HepG2 (cell line): ENCODE measurements at regions not wholly inside any gene's neighbourhood (a gene's known extent, or its start where the extent isn't known, plus 50 kb on each side); places are given as distances from the start of the nearest gene placed in this dataset.

Source experiments
- ATAC-seq: fragments of 200-7000 bp; cut with Tn5 transposase; 3 replicates; pipeline ENCODE4 v1.9.1; 2020; ENCODE audit warnings: mild to moderate bottlenecking, moderate library complexity
- BruUV-seq: library from RNA; stranded (reverse); fragments of 400-500 nt; replicated peaks from 2 replicates; lab custom pipeline; 2021; lab: Mats Ljungman, UMichigan
- CTCF ChIA-PET: fragments of 300-600 bp; formaldehyde crosslinking; extraction: SDS; loops from one replicate; lab custom pipeline; 2021; ENCODE audit warnings: low total read pairs, inconsistent platforms, low intra/inter-chr PET ratio; lab: Yijun Ruan, JAX
- POLR2A ChIA-PET: fragments of 350-600 bp; sonication (Branson Sonifier 250); formaldehyde crosslinking; loops from one replicate; lab custom pipeline; 2020; ENCODE audit warnings: antibody characterized with exemption, inconsistent platforms; lab: Yijun Ruan, JAX
- DNase-seq: peaks from one replicate; pipeline ENCODE4 v3.0.0-alpha.2; 2015; ENCODE audit warnings: low spot score
- FAIRE-seq: peaks from 3 replicates; lab custom pipeline; 2011; peaks lifted over from hg19 to GRCh38; lab: Jason Lieb, UNC
- H2AFZ ChIP-seq: one replicate; pipeline ENCODE4 v1.6.1; 2011; ENCODE audit warnings: low read length, inconsistent platforms
- H3K27ac ChIP-seq: fragments of 300-600 bp; 3 replicates; pipeline ENCODE4 v1.8.0; 2011; ENCODE audit warnings: mixed run types, mild to moderate bottlenecking, mixed read lengths, low read length, inconsistent platforms; ENCODE audit not compliant: insufficient read depth; ENCODE audit errors: extremely low read length
- H3K27me3 ChIP-seq, 2 experiments: fragments of 200-600 bp in 1 of 2; 2 replicates in 1 of 2; 3 replicates in 1 of 2; pipeline versions ENCODE4 v1.6.0 to v1.8.0; 2011; ENCODE audit warnings: low read length in 2 of 2, mild to moderate bottlenecking in 2 of 2, moderate library complexity in 2 of 2, inconsistent platforms in 1 of 2; ENCODE audit not compliant: insufficient read depth in 2 of 2, control insufficient read depth in 1 of 2
- H3K36me3 ChIP-seq, 2 experiments: fragments of 200-600 bp in 1 of 2; replicated peaks in 1 of 2; 2 replicates in 1 of 2; 3 replicates in 1 of 2; pipeline versions ENCODE4 v1.5.1 to v1.8.0; 2011; ENCODE audit warnings: low read length in 2 of 2, inconsistent platforms in 1 of 2; ENCODE audit not compliant: insufficient read depth in 2 of 2, control insufficient read depth in 1 of 2
- H3K4me1 ChIP-seq: 2 replicates; pipeline ENCODE4 v1.5.1; 2012; ENCODE audit warnings: low read length, inconsistent platforms; ENCODE audit not compliant: insufficient read depth
- H3K4me2 ChIP-seq: 2 replicates; pipeline ENCODE4 v1.6.0; 2011; ENCODE audit warnings: low read depth, low read length, inconsistent platforms
- H3K4me3 ChIP-seq, 3 experiments: fragments of 200-600 bp in 1 of 3; sonication (generic), shearing (Covaris generic) in 1 of 3; replicated peaks in 1 of 3; 2 replicates each; pipeline ENCODE4 v1.5.1; 2011 to 2016; ENCODE audit warnings: low read length in 3 of 3, inconsistent platforms in 2 of 3, low read depth in 2 of 3, mild to moderate bottlenecking in 2 of 3, control low read depth in 1 of 3, mixed read lengths in 1 of 3; ENCODE audit not compliant: insufficient read depth in 1 of 3
- H3K79me2 ChIP-seq: one replicate; pipeline ENCODE4 v1.6.1; 2011; ENCODE audit warnings: low read length, inconsistent platforms; ENCODE audit not compliant: insufficient read depth
- H3K9ac ChIP-seq: 2 replicates; pipeline ENCODE4 v1.6.0; 2011; ENCODE audit warnings: mild to moderate bottlenecking, low read depth, low read length, inconsistent platforms; ENCODE audit not compliant: insufficient read depth
- H3K9me3 ChIP-seq: 2 replicates; pipeline ENCODE4 v1.5.1; 2012; ENCODE audit warnings: mild to moderate bottlenecking, low read length
- H4K20me1 ChIP-seq: 2 replicates; pipeline ENCODE4 v1.6.0; 2011; ENCODE audit warnings: inconsistent platforms, mild to moderate bottlenecking, low read length, moderate library complexity; ENCODE audit not compliant: insufficient read depth
- CTCF ChIP-seq: sonication (generic); formaldehyde crosslinking; IDR thresholded peaks from 2 replicates; pipeline ENCODE4 v1.5.0; 2020; ENCODE audit warnings: mild to moderate bottlenecking, missing genetic modification reagents, moderate library complexity
- SMAD3 ChIP-seq: sonication (generic); formaldehyde crosslinking; IDR thresholded peaks from 2 replicates; pipeline ENCODE4 v1.4.0; 2020; ENCODE audit warnings: missing genetic modification reagents
- STAG1 ChIP-seq: sonication (generic); formaldehyde crosslinking; IDR thresholded peaks from 2 replicates; pipeline ENCODE4 v1.4.0; 2020; ENCODE audit warnings: missing genetic modification reagents
- ZNF781 ChIP-seq: sonication (generic); formaldehyde crosslinking; IDR thresholded peaks from 2 replicates; pipeline ENCODE4 v1.5.1; 2020; ENCODE audit warnings: borderline replicate concordance, mild to moderate bottlenecking, missing genetic modification reagents; ENCODE audit errors: not compliant biosample characterization
- in situ Hi-C: cut with HindIII; loops from 2 replicates; pipeline ENCODE4 v1.10.0; 2017; ENCODE audit warnings: low pct_unique_long_range_greater_than_20kb; ENCODE audit not compliant: extremely low pct_ligation_motif_present
- intact Hi-C: fragments of 100-400 bp; cut with micrococcal nuclease; formaldehyde crosslinking; loops from one replicate; pipeline ENCODE4 v1.10.0; 2022; ENCODE audit not compliant: unreplicated experiment
- TF ChIP-seq, protein P1 (sequence below): IDR thresholded peaks from 2 replicates; pipeline ENCODE4 v1.6.1; 2012; ENCODE audit warnings: low read depth, low read length, improper control_type of control experiment

DNA sequence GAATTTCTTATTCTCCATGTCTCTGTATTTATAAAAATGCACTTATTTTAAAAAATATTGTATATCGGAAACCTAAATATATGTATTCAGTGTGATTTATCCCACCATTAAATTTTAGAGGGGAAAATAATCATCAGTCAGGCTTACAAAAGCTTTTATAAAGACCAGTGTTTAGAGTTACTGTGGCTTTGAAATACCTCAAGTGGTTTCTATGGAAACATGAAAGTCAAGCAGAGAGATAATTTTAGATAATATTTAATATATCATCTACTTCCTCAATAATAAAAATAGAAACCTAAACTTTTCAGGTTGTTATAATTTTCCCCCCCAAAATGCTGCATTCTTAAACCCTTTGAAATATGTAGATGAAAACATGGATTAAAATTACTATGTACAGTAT, 332.9 kb upstream of the PITX2 start (continued):
- no peak for TF ChIP-seq ZNF781 (CRISPR knock-in tag)
- TF ChIP-seq, protein P1, sequence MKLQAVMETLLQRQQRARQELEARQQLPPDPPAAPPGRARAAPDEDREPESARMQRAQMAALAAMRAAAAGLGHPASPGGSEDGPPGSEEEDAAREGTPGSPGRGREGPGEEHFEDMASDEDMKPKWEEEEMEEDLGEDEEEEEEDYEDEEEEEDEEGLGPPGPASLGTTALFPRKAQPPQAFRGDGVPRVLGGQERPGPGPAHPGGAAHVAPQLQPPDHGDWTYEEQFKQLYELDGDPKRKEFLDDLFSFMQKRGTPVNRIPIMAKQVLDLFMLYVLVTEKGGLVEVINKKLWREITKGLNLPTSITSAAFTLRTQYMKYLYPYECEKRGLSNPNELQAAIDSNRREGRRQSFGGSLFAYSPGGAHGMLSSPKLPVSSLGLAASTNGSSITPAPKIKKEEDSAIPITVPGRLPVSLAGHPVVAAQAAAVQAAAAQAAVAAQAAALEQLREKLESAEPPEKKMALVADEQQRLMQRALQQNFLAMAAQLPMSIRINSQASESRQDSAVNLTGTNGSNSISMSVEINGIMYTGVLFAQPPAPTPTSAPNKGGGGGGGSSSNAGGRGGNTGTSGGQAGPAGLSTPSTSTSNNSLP, result no peak

DNA sequence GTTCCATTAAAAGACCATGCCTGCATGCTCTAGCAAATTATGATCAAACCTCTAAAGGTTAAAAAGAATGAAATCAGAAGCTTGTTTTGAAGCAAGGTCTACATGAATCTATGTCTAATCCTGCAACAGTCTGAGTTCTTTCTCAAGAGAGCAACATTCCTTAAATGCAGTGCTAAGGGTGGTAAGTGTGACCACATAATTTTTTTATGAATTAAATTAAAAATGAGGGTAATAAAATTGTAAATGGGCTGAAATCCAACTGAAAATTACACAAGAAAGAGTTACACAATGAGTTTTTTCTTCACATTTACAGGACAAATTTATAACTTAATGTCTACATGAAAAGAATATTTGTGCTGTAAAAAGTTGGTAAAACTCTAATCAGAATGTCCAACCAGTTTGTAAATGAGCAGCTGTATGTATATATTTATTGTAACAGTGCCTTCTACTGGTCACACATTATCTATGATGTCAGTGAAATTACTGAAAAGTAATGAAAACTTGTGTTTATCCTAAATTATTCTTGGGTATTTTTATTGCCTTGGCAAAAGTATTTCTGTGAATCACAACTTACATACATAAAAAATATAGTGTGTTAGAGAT, 336.3 kb upstream of the PITX2 start:
- Histone ChIP-seq H3K9ac (no peak overlapping the region), H3K9me3 (no peaks in the 10 kb centered on the region), H3K79me2 (no peaks in the 10 kb centered on the region), H3K36me3 (no peaks in the 10 kb centered on the region), H4K20me1 (no peaks in the 10 kb centered on the region), H2AFZ (no peak overlapping the region), H3K4me2 (no peak overlapping the region), H3K27ac (no peak overlapping the region), H3K27me3 (no peaks in the 10 kb centered on the region), H3K4me1 (no peaks in the 10 kb centered on the region), H3K4me3 (no peak overlapping the region)
- BruUV-seq, result no TSS peak
- ATAC-seq, result no peak
- peak; percentile 51 for TF ChIP-seq STAG1 (CRISPR knock-in tag)
- no peak for TF ChIP-seq SMAD3 (CRISPR knock-in tag)
- TF ChIP-seq CTCF (CRISPR knock-in tag), result peak; percentile 23; the same call in 1 of the 2 replicates
- FAIRE-seq, result no peak
- ChIA-PET CTCF (interaction anchor here (1.6 kb wide), 1 partner anchor 328 kb away, joined by 5 read pairs; no protein-coding TSS in a partner anchor), POLR2A (no interaction called here)
- intact Hi-C loops, result loop anchor here (2.0 kb wide), 1 partner anchor 326 kb away; no protein-coding TSS in a partner anchor
- peak; percentile 1 for DNase-seq
- in situ Hi-C loops, result no loop called here
